ENCODE measurements at regions not wholly inside any gene's neighbourhood (a gene's known extent, or its start where the extent isn't known, plus 50 kb on each side); places are given as distances from the start of the nearest gene placed in this dataset.
"Not testable (repeated sequence)": the region's sequence is repeated elsewhere in the genome, so short reads cannot be mapped to it uniquely, and the experiment has no call there.

DNA sequence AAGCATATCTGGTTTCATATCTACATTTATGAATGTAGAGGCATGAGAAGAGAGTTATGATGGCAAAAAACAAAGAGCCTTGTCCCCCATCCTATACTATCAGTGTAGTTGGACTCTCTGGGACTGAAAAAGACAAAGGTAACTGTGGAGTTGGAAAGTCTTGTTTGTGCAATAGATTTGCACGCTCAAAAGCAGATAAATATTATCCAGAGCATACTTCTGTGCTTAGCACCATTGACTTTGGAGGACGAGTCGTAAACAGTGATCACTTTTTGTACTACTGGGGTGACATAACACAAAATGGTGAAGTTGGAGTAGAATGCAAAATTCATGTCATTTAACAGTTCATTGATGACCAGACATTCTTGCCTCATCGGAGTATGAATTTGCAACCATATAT, 85.2 kb upstream of the EGFR start:
- DNase-seq (ENCODE audit: low spot score): no peak
- intact Hi-C loops (cut with DNase I): no loop called here

DNA sequence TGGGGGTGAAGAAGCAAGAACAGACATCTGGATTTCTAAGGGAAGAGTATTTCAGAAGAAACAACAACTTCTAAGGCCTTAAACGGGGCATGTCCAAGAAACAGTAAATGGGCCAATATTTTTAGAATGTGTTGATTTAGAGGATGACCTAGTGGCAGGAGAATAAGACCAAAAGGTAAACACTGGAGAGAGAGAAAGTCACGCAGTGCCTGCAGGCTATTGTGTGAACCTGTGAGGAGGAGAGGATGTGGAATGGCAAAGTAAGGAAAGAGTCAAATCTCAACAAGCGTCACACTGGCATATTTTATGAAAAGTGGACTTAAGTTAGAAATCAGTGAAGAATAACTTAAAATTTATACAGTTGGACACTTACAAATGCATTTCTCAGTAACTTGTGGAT, 78.1 kb upstream of the EGFR start:
- intact Hi-C loops (cut with DNase I): no loop called here

DNA sequence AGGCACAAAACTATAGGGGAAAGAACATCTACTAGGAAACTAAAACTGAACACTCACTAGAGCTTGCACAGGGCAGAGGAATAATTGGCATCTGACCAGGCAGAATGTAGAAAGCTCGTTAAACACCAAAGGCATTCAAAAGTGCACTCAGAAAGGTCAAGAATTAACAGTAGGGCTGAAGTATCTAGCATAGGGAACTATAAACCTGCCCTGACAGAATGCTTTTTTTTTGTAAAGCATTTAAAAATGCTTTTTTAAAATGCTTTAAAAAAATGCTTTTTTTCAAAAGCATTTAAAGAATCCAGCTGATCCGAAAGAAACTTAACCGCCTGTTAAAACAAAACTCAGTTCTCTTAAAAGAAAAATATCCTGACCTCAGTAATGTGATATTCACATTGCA, 74.6 kb upstream of the EGFR start:
- intact Hi-C loops (cut with DNase I): no loop called here
- no peak for DNase-seq (ENCODE audit: low spot score)

More for the DNA sequence above, 78.1 kb upstream of the EGFR start:
- DNase-seq (ENCODE audit: low spot score): no peak

DNA sequence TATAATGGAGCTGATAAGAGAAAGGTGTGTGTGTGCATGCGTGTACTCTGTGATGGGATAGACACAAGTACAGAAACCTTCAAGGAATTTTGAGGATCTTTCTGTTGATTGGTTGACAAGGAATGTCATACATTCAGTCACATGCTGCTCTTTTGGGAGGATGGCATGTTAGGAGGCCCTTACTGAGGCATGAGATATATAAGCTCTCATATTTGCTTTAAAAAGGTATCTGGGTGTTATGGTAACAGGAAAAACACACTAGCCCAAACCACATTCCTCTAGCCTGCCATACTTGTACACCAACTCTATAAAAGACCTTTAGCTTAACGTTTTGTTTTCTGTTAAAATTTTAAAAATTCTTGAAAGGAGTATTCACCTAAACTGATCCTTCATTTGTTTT, 72.5 kb upstream of the EGFR start:
- no peak for DNase-seq (ENCODE audit: low spot score)
- intact Hi-C loops (cut with DNase I): no loop called here

DNA sequence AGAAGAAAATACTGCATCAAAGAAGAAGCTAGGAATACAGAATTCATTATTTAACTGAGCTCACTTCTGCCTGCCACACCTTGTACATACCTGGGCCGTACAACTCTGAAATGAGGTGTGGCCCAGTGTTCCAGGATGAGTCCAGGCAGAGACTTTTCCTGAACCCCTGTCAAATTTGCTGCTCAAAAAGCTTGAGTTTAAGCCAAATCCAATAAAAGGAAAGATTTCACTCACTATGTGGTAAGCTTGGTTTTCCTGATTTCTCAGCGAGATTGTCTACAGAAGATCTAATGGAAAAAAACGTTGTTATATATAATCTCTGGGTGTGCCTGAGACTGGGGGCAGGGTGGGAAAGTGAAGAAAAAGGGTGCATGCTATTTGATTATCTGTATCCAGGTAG, 72.1 kb upstream of the EGFR start:
- DNase-seq (ENCODE audit: low spot score): no peak
- intact Hi-C loops (cut with DNase I): no loop called here

DNA sequence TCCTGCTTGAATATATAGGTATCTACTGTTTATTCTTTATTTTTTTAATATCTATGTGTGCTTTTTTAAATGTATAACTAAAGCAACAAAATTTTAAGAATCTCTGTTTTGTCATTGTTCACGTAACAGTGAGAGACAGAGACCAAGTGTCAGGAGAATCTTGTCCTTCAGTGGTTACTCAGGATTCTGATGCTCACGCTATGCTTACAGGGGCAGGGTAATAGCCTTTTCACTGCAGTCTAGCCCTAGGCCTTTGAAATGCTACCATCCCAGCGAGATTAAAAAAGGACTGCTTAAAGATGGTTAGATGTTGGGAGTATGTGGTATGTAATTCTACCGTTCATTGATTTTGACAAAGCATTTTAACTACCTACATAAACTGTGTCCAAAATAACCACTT, 71.6 kb upstream of the EGFR start:
- no peak for DNase-seq (ENCODE audit: low spot score)
- intact Hi-C loops (cut with DNase I): no loop called here

DNA sequence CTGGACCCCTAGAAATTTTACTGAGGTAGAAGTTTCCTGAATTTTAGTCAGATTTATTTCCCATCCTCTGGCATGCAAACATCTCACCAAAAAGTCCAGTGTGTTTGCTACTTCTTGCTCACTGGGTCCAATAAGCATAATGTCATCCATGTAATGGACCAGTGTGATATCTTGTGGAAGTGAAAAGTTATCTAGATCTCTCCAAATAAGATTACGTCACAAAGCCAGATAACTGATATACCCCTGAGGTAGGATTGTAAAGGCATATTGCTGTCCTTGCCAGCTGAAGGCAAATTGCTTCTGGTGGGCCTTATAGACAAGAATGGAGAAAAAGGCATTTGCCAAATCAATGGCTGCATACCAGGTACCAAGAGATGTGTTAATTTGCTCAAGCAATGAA, 69.3 kb upstream of the EGFR start:
- intact Hi-C loops (cut with DNase I); DNase-seq (ENCODE audit: low spot score): not testable (repeated sequence)

DNA sequence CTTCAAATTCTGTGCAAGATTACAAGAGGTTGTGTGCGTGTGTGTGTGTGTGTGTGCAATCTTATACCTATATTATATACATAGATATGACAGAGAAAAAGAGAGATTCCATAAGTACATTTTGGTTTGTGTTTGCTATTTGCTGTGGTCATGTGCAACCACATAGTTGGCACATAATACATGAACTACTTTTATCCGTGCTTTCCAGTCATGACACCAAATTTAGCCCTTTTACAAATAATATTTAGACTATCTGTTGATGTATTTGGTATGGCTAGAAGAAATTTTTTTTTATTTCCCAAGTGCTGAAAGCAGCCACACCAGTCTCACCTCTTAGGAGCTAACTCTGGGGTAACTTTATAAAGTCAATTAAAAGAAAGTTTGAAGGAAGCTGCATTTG, 63.5 kb upstream of the EGFR start:
- intact Hi-C loops (cut with DNase I): no loop called here

DNA sequence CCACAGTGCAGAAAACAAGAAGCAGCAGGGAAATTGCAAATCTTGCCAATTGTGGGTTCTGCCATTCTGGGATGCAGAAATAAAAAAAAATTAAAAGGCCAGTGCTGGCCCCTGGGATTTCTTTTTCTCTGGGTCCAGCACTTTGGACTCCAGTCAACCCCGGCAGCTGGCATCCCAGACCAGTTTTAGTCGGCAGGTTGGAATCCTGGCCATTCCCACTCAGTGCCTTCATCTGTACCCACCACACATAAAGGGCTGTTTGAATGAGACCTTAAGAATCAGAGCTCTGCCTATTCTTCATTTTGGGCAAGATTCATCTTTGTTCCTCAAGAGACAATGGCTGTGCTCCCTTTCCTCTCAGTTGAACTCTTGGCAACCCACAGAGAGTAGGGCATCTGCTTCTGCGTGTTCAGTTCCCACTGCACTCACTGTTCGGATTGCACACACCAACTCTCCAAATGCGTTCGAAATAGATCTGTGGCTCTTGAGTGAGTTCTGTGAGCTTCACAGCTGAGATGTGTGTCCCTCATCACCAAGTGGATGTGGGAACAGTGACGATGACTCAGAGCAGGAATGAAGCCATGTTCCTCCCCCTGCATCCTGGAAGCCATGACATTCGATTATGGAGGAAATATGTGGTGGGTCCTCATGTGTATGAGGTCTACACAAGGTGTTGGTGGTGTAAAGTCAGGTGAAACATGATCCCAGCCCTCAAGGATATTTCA, 63.0 kb upstream of the EGFR start:
- DNase-seq (ENCODE audit: low spot score): no peak
- intact Hi-C loops (cut with DNase I): no loop called here

More for the DNA sequence above, 63.5 kb upstream of the EGFR start:
- DNase-seq (ENCODE audit: low spot score): no peak

DNA sequence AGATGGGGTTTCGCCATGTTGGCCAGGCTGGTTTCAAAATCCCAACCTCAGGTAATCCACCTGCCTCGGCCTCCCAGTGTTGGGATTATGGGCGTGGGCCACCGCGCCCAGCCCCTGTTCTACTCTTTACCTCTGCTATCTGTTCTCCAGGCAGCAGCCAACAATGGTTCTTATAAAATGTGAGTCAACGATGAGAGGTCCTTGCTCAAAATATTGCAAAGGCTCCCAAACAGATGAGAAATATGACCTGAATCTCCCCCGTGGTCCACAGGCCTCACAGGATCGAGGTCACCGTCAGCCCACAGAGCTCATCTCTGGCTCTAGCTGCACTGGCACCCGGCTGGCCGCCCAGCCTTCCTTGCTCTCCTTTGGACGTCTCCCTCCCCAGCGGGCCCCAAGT, 62.0 kb upstream of the EGFR start:
- intact Hi-C loops (cut with DNase I): no loop called here
- no peak for DNase-seq (ENCODE audit: low spot score)

DNA sequence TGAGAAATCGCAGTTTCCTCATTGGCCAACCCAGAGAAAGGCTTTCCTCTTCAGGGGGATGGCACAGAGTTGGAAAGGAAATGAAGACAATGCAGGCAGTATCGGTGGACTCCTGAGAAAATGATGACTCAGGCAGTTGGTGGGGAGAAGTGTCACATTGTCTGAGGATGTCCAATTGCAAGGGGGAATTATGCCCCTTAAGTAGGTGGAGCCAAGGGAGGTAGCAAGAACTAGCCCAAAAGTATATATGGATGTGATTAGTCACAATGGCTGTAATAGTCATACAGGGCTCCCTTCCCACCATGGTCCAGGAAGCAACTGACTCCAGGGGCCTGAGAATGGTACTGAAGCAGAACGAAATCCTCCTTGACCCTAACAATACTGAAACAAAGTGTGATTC, 58.3 kb upstream of the EGFR start:
- intact Hi-C loops (cut with DNase I): no loop called here
- DNase-seq (ENCODE audit: low spot score): no peak

DNA sequence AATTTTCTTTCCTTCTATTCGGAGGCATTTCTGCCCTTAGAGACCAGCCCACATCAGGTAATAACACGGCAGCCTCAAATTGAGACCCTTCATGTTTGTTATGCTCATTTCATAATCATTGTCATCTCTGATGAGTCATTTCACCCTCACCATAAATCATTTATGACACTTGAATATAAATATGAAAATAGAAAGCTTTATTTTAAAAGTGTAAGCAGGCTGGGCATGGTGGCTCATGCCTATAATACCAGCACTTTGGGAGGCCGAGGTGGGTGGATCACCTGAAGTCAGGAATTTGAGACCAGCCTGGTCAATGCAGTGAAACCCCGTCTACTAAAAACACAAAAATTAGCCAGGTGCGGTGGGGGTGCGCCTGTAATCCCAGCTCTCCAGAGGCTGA, 57.4 kb upstream of the EGFR start:
- DNase-seq (ENCODE audit: low spot score): no peak
- intact Hi-C loops (cut with DNase I): no loop called here

DNA sequence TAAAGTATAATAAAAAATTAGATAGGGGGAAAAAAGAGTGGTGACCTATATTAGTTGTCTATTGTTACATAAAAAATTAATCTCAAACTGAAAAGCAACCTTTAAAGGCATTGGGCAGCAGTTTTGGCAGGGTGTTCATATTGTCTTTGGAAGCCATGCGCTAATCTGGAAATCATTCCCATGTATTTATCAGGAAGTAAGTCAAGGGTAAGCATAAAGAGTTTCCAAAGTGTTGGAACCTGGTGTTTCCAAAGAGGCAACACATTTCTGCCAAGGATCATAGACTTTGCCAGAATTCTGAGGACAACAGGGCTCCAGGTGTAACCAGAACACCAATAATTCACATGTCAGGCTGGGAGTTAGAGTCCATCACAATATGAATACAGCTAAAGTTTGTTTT, 55.7 kb upstream of the EGFR start:
- no peak for DNase-seq (ENCODE audit: low spot score)
- intact Hi-C loops (cut with DNase I): no loop called here

DNA sequence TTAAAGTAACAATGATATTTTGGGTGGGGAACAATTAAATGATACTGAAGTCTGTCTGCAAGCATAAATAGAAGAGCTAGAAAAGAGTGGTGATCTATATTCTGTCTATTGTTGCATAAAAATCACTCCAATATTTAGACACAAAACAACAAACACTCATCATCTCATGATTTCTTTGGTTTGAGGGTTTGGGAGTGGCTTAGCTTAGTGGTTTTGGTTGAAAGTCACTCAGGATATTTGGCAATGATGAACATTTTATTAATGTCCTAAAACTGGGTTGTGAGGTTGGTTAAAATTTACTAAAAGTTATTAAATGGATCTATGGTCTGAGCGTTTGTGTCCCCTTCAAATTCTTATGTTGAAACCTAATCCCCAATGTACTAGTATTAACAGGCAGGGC, 54.7 kb upstream of the EGFR start:
- intact Hi-C loops (cut with DNase I): no loop called here
- no peak for DNase-seq (ENCODE audit: low spot score)

DNA sequence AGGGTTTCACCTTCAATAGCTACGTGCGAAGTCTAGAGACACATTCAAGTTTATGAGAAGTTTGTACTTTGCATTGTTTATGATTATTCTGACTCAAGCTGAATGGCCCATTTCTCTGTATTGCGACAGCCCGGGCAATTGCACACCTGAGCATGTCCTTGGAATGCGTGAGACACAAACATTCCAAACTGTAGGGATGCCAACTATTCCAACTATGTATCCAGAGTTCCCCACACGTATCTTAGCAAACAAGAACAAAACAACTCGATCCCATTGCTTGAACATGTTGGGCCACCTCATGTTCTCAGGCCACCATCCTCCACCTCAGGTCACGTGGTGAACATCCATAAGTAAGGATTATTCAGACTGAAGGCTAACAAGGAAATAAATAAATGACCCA, 51.4 kb upstream of the EGFR start:
- intact Hi-C loops (cut with DNase I): no loop called here

DNA sequence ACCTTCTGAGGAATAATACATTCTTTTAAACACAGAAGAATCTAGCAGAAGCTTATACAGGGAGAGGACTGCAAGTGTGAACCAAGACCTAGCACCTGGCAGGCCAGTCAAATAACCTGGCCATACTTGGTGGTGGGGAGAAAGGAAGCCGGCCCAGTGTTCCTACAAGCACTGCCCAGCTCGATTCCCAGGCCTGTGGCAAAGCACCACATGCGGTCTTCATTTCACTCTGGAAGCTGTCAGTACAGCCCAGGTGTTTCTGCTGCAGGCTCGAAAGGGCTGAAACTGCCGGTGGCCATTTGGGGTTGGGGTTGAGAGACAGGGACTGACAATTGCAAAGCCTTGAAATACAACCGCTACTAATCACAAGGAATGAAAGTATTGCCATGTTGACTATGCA, 50.8 kb upstream of the EGFR start:
- intact Hi-C loops (cut with DNase I): no loop called here

More for the DNA sequence above, 51.4 kb upstream of the EGFR start:
- DNase-seq (ENCODE audit: low spot score): no peak

More for the DNA sequence above, 50.8 kb upstream of the EGFR start:
- DNase-seq (ENCODE audit: low spot score): no peak
